ENCODE measurements at regions not wholly inside any gene's neighbourhood (a gene's known extent, or its start where the extent isn't known, plus 50 kb on each side); places are given as distances from the start of the nearest gene placed in this dataset.

DNA sequence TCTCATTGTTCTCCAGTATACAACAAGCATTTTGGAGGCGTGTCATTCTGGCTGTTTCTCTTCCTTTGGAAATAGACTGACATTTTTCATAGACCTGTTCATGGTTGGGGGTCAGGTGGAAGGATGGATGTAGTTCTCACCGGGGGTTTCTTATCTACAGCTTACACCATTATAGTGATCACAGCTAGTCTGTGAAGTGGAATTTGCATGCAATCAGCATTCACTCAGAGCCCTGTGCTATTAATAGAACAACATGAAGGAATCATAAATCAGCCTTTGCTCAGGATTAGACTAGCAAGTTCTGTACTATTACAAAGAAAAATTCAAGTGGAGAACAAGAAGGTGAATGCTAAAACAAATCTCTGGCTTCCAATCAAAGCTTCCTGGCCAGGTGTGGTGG, 132.6 kb upstream of the PUDP start:
- DNase-seq (ENCODE audit: low spot score), result no peak

DNA sequence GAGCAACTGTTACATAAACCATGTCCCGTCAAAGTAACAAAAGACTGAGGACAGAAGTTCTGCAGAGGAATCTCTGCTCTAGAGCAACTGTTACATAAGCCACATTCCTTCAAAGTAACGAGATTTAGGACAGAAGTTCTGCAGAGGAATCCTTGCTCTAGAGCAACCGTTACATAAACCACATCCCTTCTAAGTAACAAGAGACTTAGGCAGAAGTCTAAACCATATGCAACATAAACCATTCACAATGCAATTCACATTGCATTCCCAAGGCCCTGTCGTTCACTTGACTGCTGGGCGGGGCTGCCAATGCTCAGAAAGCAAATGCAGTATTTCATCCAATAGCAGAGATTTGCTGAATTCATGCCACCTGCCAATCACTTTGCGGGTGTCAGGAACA, 124.4 kb upstream of the PUDP start:
- no peak for DNase-seq (ENCODE audit: low spot score)

DNA sequence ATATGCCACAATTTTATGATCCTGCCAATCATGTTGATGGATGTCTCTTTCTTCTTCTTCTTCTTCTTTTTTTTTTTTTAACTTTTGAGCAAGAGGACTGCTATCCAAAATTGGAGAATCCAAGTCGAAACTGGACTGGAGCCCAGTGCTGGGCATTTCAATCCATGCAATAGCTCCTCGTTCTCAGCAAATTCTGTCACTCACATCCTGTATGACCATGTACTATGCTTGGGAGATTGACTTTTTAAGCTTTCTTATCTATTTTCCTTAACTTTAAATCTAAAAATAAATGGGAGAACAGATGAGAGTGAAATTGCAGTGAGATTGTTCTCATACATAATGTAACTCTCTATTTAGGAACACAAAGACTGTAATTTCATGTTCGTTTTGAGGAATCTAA, 123.0 kb upstream of the PUDP start:
- no peak for DNase-seq (ENCODE audit: low spot score)

DNA sequence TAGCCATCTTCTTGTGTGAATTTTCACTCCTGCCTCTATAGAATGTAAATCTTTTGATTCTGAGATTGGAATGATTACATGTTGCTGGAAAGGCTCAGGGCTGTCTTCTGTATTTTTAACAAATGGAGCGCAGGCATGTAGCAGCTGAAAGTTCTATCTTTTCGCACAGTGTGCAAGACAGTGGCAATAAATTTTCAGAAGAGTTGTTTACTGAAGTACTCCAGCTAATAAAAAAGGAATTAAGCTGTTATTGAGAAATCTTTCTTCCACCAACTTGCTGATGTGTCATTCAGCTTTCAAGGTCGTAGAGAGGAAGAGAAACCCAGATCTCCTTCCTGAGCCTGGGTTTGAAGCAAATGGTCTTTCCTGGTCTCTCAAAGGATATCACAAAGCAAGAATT, 122.0 kb upstream of the PUDP start:
- DNase-seq (ENCODE audit: low spot score), result no peak

DNA sequence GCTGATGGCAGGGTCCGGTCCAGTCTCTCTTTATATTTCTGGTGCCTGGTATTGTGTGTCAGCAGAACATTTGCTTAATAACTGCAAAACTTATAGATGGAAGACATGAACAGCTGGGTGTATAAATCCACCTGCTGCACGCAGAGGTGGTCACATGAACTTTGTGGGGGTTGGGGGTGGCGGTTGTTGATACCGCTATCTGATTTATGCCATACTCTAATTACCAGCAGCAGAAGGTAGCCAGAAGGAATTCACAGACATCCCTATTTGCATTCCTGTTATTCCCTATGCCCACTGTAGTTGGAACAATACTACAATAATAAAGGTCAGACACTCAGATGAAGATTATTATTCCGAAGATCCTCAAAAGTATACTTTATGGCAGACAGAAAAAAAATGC, 121.6 kb upstream of the PUDP start:
- DNase-seq (ENCODE audit: low spot score), result no peak

DNA sequence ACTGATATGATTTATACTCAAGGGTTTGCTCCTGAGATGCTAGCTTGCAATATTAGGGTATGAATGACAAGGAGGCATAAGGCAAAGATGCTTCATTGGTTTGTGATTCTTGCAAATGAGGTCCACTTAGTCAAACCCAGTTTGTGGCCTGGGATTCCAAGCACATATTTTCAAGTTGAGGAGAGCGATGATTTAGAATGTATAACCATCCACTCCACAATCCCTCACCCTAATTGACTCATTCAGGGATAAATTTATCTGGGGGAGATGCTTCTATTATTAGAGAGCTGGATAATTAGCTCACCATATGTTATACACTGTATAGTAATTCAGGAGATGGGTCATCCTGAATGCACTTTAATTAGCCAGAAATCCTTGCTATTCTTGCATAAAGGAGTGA, 118.3 kb upstream of the PUDP start:
- no peak for DNase-seq (ENCODE audit: low spot score)

DNA sequence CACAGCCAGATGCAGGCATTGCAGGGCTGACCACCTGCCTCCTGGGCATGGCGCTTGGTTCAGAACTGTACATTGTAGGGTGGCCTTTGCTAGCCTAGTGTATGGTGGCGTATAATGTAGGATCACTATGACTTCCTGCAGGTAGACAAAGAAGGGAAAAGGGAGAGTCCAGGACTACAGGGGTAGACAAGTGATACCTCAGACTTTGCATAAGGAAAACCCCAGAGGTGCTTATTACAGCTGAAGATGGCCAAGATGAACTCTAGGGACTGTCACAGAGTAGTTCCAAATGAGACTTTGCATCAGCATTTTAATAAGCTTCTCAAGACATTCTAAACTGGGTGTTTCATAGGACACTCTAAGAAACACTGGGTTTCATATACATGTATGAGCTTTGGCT, 116.4 kb upstream of the PUDP start:
- no peak for DNase-seq (ENCODE audit: low spot score)

DNA sequence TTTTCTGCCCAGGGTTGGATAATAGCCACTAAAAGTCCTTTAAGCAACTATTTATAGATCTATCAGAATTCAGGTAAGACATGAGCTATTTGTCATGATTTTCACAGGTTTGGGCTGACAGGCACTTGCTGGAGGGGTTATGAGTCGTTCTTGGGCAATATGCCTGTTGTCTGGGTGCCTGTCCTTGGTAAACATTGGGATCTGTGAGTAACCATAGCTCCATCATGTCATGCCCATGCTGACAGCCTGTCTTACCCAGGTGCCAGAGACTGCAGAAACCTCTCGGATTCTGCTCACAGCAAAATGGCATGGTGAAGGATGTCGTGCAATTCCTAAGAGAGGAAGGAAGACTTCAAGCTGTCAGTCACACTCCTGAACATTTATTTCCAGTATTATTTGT, 116.0 kb upstream of the PUDP start:
- no peak for DNase-seq (ENCODE audit: low spot score)

DNA sequence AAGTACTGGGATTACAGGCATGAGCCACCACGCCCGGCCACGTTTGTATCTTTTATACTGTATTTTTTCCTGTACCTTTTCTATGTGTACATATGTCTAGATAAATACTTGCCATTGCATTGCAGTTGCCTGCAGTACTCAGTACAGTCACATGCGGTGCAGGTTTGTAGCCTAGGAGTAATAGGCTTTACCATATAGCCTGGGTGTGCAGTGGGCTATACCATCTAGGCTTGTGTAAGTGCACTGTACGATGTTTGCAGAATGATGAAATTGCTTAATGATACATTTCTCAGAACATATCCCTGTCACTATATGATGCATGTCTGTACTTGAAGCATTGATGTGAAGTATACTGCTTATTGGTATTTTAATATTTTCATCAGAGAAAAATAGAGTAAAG, 115.4 kb upstream of the PUDP start:
- no peak for DNase-seq (ENCODE audit: low spot score)

DNA sequence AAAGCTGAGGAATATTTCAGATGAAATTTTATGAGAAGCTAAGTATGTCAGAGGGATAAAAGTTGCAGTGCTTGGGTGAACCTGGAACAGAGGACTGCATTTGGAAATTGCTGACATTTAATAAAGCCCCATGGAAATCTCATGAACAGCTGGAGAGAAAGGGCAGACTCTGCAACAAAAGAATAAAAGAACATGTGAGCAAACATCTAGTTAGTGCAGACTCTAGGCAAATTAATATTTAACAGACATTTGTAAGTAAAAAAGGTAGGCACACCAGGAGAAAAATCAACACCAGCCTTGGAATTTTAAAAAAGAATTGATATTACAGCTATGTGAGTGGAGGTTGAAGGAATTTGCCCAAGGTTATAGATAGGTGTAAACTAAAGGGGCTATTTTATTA, 114.6 kb upstream of the PUDP start:
- no peak for DNase-seq (ENCODE audit: low spot score)

DNA sequence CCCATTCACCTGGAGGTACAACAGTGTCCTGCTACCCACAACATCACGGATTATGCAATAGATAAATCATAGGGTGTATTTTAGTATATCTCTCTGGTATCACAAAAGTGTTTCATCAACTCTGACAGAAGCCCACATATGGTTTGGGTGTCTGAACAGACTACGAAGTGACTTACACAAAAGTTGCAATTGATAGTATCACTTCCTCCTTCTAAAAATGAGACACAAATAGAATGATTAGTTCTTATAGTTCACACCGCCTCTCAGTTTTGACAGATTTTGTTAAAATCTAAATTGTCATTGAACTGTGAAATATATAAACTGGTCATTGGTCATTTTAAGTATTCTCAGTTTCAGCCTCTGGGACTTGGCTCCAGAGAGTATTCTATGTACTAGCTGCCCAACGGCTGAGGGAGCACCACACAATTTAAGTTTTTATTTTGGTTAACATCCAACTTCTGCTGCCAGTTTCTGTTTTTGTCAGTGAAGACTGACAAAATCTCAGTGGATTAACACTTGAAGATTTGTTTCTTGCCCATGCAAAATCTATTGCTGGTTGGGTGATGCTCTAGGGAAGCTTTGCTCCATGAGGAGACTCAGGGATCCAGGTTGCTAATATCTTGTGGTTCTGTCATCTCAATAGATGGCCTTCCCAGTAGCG, 113.8 kb upstream of the PUDP start:
- no peak for DNase-seq (ENCODE audit: low spot score)

DNA sequence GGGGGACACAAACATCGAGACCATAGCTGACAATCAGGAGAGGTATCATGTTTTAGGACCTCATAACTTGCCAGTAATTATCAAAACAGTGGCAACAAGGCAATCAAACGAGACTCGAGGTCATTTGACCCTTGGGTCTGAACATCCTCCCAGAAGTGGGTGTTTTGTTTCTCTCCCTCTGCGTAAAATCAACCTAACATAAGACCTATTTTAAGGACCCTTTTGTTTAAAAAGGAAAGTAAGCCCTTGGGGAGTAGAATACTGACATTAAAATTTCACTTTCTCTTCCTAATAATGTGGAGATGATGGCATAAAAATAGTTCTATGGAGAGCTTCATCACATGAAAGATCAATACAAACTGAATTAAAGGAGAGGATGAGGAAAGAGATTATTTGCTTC, 106.2 kb upstream of the PUDP start:
- no peak for DNase-seq (ENCODE audit: low spot score)

DNA sequence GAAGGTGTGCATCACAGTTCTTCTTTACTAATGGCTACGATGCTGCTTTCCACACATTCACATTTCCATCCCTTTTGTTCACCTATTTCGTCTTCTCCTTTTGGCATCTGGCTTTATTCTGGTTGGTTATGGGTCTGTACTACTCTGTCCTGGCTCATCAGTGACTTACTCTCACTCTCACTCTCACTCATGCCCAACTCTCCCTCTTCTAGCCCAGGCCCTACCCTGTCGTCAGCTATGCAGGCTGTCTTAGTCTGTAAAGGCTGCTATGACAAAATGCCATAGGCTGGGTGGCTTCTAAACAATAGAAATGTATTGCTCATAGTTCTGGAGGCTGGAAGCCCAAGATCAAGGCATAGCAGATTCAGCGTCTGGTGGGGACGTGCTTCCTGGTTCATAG, 105.6 kb upstream of the PUDP start:
- no peak for DNase-seq (ENCODE audit: low spot score)

DNA sequence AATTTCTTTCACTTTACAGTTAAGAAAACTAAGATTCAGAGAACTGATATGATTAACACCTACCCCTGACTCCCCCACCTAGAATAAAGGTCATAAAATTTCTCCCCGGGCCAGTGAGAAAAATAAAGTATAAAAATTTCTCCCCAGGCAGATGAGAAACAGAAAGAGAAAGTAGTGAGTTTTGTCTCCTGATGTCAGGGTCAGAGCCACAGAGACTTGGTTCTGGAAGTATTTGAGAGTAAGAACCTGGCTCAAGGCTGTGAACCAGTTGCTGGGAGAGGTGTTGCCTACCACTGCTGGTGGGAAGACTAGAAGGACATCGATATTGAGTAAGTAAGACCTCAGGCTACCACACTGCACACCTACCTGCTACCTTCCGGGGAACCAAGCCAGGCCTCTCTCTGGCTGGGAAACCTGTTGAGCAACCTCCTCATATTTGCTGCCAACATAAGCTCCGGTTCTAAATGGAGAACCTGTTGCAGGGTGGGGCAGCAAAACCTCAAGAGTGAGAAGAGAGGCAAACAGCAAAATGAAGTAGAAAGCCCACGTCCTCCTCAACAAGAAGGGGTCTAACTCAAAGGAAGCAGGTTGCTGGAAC, 104.2 kb upstream of the PUDP start:
- DNase-seq (ENCODE audit: low spot score), result no peak

DNA sequence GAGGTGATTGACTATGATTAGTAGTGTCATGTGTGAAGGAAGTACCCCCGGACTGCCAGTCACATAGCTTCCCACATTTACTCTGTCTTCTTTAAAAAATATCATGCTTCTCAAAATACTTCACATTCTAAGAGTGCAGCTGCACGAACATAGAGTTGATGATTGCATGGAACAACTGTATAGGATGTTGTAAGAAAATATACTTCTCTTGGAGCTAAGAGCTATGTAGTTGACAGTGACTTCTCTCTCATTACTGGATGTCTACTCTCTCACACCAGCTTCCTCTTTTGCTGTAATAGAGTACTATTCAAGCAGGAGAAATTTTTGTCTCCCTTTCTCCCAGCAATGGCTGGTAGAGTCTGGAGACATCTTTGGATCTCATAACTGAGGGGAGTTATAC, 99.4 kb upstream of the PUDP start:
- DNase-seq (ENCODE audit: low spot score), result no peak

DNA sequence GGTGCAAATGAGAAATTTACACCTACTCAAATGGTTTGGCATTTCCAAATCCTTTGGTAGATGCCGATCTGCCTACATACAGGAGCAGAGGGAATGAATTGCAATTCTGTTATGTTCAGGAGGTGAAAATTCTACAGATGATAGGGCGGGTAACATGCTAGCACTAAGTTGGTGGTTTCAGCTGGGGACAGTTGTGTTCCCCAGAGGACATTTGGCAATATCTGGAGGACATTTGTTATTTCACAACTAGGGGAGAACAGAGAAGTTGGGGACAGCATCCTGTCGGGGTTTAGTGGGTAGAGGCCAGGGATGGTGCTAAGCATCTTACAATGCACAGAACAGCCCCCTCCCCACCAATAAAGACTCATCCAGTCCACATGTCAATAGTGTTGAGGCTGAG, 96.5 kb upstream of the PUDP start:
- no peak for DNase-seq (ENCODE audit: low spot score)

DNA sequence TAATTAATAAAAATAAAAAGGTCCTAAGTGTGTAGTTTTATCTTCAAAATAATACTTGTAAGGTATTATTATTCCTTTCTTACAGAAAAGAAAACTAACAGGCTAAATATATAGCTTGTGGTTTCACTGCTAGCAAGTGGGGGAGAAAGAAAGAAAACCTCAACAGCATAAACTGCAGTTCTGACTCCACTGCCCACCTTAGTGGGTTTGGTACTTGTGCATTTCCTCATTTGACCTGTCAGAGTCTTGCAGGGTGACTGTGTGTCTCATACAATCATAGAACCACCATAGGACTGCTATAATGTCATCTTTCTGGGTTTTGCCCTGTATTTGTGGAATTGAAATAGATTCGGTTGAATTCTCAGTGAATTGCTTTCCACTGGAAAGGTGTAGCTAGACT, 94.7 kb upstream of the PUDP start:
- DNase-seq (ENCODE audit: low spot score), result no peak

DNA sequence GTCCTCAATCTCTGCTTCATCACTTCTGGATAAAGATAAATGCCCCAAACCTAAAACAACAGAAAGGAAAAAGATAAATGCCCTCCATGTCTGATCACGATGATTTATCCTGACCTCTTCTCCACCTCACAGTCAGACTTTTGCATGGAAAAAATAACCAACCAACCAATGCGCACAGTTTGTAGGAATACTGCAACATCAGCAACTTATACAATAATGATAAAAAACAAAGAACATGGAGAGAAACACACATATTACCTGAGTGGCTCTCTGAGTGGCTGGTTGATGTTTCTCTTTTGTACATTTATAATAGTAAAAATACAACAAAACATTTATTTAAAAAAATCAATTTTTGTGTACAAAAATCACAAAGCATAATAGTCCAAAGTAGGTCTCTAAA, 93.0 kb upstream of the PUDP start:
- no peak for DNase-seq (ENCODE audit: low spot score)

DNA sequence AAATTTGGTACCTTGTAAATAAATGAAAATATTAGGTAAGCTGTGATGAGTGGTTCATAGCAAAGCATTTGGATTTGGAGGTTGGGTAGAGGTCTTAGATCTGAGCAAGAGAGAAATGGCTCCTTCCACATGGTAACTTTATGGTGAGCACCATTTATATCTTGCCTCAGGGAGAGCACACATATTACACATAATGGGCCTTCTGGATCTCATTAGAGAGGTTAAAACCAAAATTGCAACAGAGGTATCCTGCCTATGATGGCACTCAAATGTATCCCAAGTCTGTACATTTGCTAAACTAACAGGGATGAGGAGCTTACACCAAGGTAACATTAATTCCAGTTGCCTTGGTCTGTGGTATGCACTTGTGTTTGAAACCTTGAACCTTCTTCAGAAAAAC, 87.1 kb upstream of the PUDP start:
- no peak for DNase-seq (ENCODE audit: low spot score)

DNA sequence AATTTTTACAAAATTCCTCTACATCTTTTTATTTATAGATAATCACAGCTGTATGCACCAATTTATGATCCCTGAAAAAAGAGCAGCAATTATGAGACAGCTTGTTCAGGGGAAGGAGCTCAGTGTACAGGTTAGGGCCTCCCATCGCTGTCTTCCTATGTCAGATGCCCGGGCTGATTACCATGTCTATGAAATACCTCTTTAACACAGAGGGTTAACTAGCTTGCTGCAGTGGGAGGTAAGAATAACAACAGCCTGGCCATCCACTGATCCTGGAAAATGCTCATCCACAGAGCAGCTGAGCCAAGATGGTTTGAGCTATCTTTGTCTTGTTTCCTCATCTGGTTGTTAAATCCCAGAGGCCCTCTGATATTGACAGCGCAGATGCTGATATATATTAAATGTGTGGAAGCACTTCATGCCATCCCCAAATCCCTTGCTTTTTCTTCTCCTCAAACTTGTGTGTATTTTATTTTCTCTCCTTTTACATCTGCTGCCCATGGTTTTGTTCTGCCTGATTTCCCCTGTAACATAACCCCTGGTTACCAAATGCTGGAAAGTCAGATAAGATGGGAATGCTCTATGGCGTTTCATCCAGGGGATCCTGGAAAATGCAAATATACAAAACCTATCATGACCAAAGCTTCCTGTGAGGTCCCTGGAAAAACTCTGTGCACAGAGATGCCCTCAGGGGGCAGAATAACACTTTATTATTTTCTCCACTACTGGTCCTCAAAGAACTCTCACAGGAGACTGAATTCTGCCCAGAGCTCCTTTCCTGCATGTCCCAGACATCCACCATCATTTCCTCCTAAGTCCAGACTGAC, 85.8 kb upstream of the PUDP start:
- no peak for DNase-seq (ENCODE audit: low spot score)

DNA sequence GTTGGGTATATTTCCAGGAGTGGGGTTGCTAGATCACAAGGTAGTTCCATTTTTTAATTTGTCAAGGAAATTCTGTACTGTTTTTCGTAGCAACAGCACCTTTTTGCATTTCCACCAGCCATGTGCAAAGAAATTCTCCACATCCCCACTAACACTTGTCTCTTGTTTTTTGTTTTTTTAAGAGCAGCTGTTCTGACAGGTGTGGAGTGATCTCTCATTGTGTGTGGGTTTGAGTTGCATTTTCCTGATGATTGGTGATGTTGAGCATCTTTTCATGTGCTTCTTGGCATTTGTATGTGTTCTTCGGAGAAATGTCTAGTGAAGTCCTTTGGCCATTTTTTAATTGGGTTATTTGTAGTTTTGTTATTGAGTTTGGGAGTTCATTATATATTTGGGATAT, 80.3 kb upstream of the PUDP start:
- no peak for DNase-seq (ENCODE audit: low spot score)

DNA sequence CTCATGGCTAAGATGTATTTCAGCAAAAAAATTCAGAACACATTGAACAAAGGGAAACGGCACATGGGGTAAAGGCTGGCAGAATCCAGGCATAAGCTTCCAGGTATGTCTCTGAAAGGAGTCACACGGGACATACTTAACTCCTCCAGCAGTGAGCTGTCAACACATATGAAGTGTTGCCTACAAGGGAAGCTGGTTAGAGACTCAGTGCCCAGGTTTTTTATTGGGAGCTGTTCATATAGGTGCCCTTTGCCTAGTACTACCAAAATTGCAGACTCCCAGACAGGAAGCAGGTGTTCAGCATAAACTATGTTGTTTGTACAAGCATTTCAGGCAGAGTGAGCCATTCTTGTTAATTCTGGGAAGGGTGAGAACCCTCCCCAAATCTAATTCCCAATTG, 77.4 kb upstream of the PUDP start:
- no peak for DNase-seq (ENCODE audit: low spot score)

DNA sequence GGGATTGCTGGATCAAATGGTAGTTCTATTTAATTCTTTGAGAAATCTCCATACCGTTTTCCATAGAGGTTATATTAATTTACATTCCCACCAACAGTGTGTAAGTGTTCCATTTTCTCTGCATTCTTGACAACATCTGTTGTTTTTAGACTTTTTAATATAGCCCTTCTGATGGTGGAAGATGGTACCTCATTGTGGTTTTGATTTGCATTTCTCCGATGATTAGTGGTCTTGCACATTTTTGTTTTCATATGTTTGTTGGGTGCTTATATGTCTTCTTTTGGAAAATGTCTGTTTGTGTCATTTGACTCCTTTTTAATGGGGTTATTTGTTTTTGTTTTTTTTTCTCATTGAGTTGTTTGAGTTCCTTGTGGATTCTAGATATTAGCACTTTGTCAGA, 75.3 kb upstream of the PUDP start:
- DNase-seq (ENCODE audit: low spot score), result no peak

DNA sequence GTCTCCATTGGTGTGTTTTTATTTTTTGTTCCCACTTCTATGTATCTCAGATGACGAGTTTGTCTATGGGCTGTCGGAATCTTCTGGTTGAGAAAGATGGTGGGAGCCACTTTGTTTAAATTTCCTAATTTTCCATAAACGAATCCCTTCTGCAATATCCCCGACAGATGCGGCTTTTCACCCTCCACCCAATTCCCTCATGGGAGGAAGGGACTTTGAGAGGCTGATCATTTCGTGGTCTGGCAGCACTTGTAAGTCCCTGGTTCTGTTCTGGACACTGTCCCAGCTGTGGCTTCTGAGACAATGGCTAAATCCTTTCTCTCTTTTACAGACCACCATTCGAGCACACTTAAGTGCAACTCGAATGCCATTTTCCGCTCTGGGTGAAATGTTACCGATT, 72.2 kb upstream of the PUDP start:
- DNase-seq (ENCODE audit: low spot score), result no peak

Data from HuH-7 (cell line).